ENCODE measurements at regions not wholly inside any gene's neighbourhood (a gene's known extent, or its start where the extent isn't known, plus 50 kb on each side); places are given as distances from the start of the nearest gene placed in this dataset.
"Not testable (repeated sequence)": the region's sequence is repeated elsewhere in the genome, so short reads cannot be mapped to it uniquely, and the experiment has no call there.

DNA sequence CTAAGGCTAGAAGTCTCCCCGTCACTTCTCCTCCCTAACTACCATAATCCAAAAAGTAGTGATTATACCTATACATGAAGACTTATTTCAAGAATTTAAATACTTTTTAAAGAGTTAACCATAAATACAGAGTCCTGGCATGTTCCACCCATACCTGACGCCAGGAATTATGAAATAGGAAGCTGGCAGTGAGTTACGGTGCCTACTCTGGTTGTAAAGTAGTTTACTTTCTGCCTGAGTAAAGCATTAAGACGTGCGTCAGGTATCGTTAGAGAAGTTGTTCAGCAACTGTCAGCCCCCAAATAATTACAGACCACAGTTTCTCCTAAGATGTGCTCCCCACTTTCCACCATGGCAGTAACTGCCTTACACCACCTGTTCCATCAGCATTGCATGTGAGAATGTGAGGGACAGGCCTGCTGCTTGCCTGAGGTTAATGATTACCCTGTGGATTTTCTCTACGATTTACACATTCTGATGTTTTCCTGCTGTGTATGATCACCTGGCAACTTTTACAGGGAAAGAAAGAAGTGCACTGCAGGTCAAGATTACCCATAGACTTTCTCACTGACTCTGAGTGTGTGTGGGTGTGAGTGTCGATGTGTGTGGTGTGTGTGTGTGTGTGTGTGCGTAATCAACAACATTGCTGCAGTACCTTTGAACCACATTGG is 92.3 kb upstream of the SLC7A11 start:
- TF ChIP-seq, protein P1, sequence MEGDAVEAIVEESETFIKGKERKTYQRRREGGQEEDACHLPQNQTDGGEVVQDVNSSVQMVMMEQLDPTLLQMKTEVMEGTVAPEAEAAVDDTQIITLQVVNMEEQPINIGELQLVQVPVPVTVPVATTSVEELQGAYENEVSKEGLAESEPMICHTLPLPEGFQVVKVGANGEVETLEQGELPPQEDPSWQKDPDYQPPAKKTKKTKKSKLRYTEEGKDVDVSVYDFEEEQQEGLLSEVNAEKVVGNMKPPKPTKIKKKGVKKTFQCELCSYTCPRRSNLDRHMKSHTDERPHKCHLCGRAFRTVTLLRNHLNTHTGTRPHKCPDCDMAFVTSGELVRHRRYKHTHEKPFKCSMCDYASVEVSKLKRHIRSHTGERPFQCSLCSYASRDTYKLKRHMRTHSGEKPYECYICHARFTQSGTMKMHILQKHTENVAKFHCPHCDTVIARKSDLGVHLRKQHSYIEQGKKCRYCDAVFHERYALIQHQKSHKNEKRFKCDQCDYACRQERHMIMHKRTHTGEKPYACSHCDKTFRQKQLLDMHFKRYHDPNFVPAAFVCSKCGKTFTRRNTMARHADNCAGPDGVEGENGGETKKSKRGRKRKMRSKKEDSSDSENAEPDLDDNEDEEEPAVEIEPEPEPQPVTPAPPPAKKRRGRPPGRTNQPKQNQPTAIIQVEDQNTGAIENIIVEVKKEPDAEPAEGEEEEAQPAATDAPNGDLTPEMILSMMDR (IDR thresholded peaks at IDR 0.05), result peak in 4 of 7 experiments; percentile 29 to 33 (median 31)
- TF ChIP-seq POLR2A (IDR thresholded peaks at IDR 0.05), result peak in 2 of 3 donors; percentile 45 to 62
- DNase-seq (peak; percentile 53 to 77 (median 67)), ATAC-seq (peak; percentile 98)
- H3K4me1 ChIP-seq, result peaks cover 22% of the 10 kb centered on the region
- H3K27me3 ChIP-seq, result no peaks in the 10 kb centered on the region
- H3K27ac ChIP-seq, result peak overlapping the region; percentile 49 to 82 (median 70)
- intact Hi-C loops (cut with DNase I), result no loop called here
- 26 to 27% methylated on average over 9 of the region's 9 CpGs for WGBS, 2 donors
- no peak overlapping the region for H3K4me3 ChIP-seq
- no peaks in the 10 kb centered on the region for H3K36me3 ChIP-seq (replicated peaks in 1 of 2; ENCODE audit: insufficient read depth in 1 of 2, low read depth in 2 of 2)
- H3K9me3 ChIP-seq, result no peaks in the 10 kb centered on the region

DNA sequence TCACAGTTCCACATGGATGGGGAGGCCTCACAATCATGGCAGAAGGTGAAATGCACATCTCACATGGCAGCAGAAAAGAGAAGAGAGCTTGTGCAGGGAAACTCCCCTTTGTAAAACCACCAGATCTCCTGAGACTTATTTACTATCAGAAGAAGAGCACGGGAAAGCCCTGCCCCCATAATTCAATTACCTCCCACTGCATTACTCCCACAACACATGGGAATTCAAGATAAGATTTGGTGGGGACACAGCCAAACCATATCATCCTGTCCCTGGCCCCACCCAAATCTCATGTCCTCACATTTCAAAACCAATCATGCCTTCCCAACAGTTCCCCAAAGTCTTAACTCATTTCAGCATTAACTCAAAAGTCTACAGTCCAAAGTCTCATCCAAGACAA is 90.3 kb upstream of the SLC7A11 start:
- H3K4me3 ChIP-seq; H3K27ac ChIP-seq; H3K27me3 ChIP-seq; H3K36me3 ChIP-seq (replicated peaks in 1 of 2; ENCODE audit: insufficient read depth in 1 of 2, low read depth in 2 of 2); intact Hi-C loops (cut with DNase I); DNase-seq; H3K9me3 ChIP-seq; ATAC-seq: not testable (repeated sequence)
- 75 to 91% methylated on average over 1 of the region's 1 CpG for WGBS, 2 donors
- peaks cover 22% of the 10 kb centered on the region for H3K4me1 ChIP-seq

DNA sequence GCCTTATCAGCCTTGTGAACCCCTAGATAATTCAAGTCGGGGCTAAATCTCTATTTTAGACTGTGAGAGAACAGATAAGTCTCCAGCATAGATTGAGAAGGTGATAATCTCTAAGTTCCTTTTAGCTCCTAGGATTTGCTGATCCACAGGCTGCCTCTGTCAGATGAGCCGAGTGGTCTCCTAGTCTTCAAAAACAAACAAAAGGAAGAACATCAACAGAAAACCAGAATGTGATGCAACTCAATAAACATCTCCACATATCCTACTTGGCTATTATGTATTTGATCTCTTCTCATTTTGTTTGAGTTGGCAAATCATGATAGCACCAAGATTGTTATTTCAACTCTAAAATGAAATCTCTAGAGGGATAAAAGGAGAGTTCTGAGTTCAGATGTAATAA is 88.4 kb upstream of the SLC7A11 start:
- H3K27me3 ChIP-seq, result no peaks in the 10 kb centered on the region
- H3K27ac ChIP-seq, result no peak overlapping the region
- H3K4me3 ChIP-seq, result no peak overlapping the region
- WGBS, 2 donors, result 51% methylated on average over 2 of the region's 2 CpGs
- H3K9me3 ChIP-seq, result no peaks in the 10 kb centered on the region
- H3K36me3 ChIP-seq (replicated peaks in 1 of 2; ENCODE audit: insufficient read depth in 1 of 2, low read depth in 2 of 2), result no peaks in the 10 kb centered on the region
- H3K4me1 ChIP-seq, result peaks cover 16% of the 10 kb centered on the region
- TF ChIP-seq, protein P1 (IDR thresholded peaks at IDR 0.05), result no peak
- TF ChIP-seq POLR2A (IDR thresholded peaks at IDR 0.05), result no peak
- DNase-seq (no peak), ATAC-seq (no peak)
- intact Hi-C loops (cut with DNase I), result no loop called here

DNA sequence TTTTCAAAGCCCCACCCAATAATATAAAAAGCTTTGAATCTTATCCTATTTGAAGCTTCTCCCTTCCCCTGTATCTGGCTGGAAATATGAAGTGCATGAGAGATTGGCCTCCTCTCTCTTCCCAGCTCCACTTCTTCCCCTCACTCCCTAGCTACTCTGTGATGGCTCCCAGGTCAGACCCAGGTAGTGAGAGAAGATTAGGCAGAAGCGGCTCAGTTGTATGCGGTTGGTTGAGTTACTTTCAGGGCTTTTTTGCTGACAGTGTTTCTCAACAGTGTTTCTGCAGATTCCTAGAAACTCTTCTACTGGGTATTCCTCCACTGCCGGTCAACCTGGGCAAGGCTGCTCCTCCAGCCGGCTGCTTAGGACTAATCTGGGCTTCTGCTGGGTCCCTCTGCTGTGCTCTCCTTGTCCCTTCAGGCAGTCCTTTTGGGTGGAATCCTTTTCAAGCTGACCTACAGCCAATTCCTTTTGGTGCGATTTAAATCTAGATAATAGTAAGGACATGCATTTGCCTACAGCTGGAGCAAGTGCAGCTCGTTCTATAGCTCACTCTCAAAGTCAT is 87.4 kb upstream of the SLC7A11 start:
- Histone ChIP-seq H3K27ac (no peak overlapping the region), H3K27me3 (no peaks in the 10 kb centered on the region), H3K4me3 (no peak overlapping the region), H3K36me3 (replicated peaks in 1 of 2; ENCODE audit: insufficient read depth in 1 of 2, low read depth in 2 of 2) (no peaks in the 10 kb centered on the region), H3K4me1 (peaks cover 7% of the 10 kb centered on the region), H3K9me3 (no peaks in the 10 kb centered on the region)
- 73 to 84% methylated on average over 6 of the region's 6 CpGs for WGBS, 2 donors
- DNase-seq (no peak), ATAC-seq (no peak)
- TF ChIP-seq POLR2A (IDR thresholded peaks at IDR 0.05), result no peak
- TF ChIP-seq, protein P1 (IDR thresholded peaks at IDR 0.05), result no peak
- intact Hi-C loops (cut with DNase I), result no loop called here

DNA sequence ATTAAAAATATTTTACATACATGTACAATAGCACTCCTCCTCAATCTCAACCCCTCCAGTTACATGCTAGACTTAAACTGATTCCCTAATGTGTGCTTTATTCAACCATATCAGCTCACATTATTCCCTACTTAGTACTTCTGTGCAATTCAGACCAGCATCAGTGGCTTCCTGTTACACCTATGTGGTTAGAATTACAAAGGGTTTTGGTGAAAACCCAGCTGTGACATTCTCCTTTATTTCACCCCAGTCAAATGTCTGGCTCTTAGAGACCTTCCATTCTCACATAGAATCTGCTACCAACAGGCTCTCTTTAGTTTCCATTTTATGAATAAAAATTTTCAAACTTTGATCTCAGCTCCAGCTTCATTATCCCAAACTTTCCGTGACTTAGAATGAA is 85.2 kb upstream of the SLC7A11 start:
- H3K36me3 ChIP-seq (replicated peaks in 1 of 2; ENCODE audit: insufficient read depth in 1 of 2, low read depth in 2 of 2), result no peaks in the 10 kb centered on the region
- whole genome bisulfite sequencing, 2 donors, result 83 to 93% methylated on average over 1 of the region's 1 CpG
- no peaks in the 10 kb centered on the region for H3K9me3 ChIP-seq
- no peak overlapping the region for H3K27ac ChIP-seq
- no peak for TF ChIP-seq POLR2A (IDR thresholded peaks at IDR 0.05)
- TF ChIP-seq, protein P1 (IDR thresholded peaks at IDR 0.05), result no peak
- DNase-seq, result no peak
- H3K4me1 ChIP-seq, result no peaks in the 10 kb centered on the region
- ATAC-seq, result no peak
- no peaks in the 10 kb centered on the region for H3K27me3 ChIP-seq
- H3K4me3 ChIP-seq, result no peak overlapping the region
- intact Hi-C loops (cut with DNase I), result no loop called here
